Hepatocyte (in vitro differentiated cells): ENCODE measurements at regions not wholly inside any gene's neighbourhood (a gene's known extent, or its start where the extent isn't known, plus 50 kb on each side); places are given as distances from the start of the nearest gene placed in this dataset.

Experiments used
- DNase-seq: peaks from one replicate; pipeline ENCODE4 v3.0.0-alpha.2; 2016; ENCODE audit warnings: low spot score
- H2AFZ ChIP-seq: fragments of 200-600 bp; sonication (generic); 2 replicates; pipeline ENCODE4 v1.6.0; 2016; ENCODE audit warnings: antibody characterized with exemption, mild to moderate bottlenecking
- H3K27ac ChIP-seq: fragments of 200-600 bp; sonication (generic); 2 replicates; pipeline ENCODE4 v1.5.1; 2016; ENCODE audit warnings: mild to moderate bottlenecking
- H3K27me3 ChIP-seq: fragments of 200-600 bp; sonication (generic); 2 replicates; pipeline ENCODE4 v1.6.1; 2016
- H3K36me3 ChIP-seq: fragments of 200-600 bp; sonication (generic); replicated peaks from 2 replicates; pipeline ENCODE4 v1.5.1; 2016; ENCODE audit warnings: low read depth; ENCODE audit not compliant: insufficient read depth
- H3K4me1 ChIP-seq: fragments of 200-600 bp; sonication (generic); 2 replicates; pipeline ENCODE4 v1.5.1; 2016; ENCODE audit warnings: mild to moderate bottlenecking, moderate library complexity; ENCODE audit not compliant: insufficient read depth
- H3K4me2 ChIP-seq: fragments of 200-600 bp; sonication (generic); 2 replicates; pipeline ENCODE4 v1.6.0; 2016
- H3K4me3 ChIP-seq: fragments of 200-600 bp; sonication (generic); 2 replicates; pipeline ENCODE4 v1.5.1; 2016; ENCODE audit warnings: mild to moderate bottlenecking
- H3K79me2 ChIP-seq: fragments of 200-600 bp; sonication (generic); 2 replicates; pipeline ENCODE4 v1.6.0; 2017; ENCODE audit warnings: mild to moderate bottlenecking
- H3K9me2 ChIP-seq: fragments of 200-600 bp; sonication (generic); replicated peaks from 2 replicates; pipeline ENCODE4 v1.6.0; 2017; ENCODE audit warnings: mild to moderate bottlenecking; ENCODE audit not compliant: insufficient read depth
- H3K9me3 ChIP-seq: fragments of 200-600 bp; sonication (generic); 2 replicates; pipeline ENCODE4 v1.5.1; 2016; ENCODE audit warnings: low read depth, mild to moderate bottlenecking
- H4K20me1 ChIP-seq: fragments of 200-600 bp; sonication (generic); 2 replicates; pipeline ENCODE4 v1.6.0; 2016; ENCODE audit warnings: mild to moderate bottlenecking; ENCODE audit not compliant: insufficient read depth, poor library complexity, severe bottlenecking
- CTCF ChIP-seq: fragments of 200-600 bp; sonication (generic); IDR thresholded peaks from 2 replicates; pipeline ENCODE4 v1.5.1; 2016; ENCODE audit warnings: antibody characterized with exemption, mild to moderate bottlenecking; ENCODE audit not compliant: poor library complexity
- EZH2 ChIP-seq: fragments of 200-600 bp; sonication (generic); IDR thresholded peaks from 2 replicates; pipeline ENCODE4 v1.6.1; 2016; ENCODE audit warnings: antibody characterized with exemption, mild to moderate bottlenecking, borderline replicate concordance
- EZH2phosphoT487 ChIP-seq: fragments of 200-600 bp; sonication (generic); IDR thresholded peaks from one replicate; pipeline ENCODE4 v1.6.1; 2018; ENCODE audit warnings: antibody characterized with exemption, mild to moderate bottlenecking, low read depth, moderate library complexity; ENCODE audit not compliant: unreplicated experiment, severe bottlenecking
- WGBS: methylation state at CpG from one replicate; pipeline ENCODE4 v1.1.6; 2016; ENCODE audit warnings: low lambda C conversion rate; ENCODE audit errors: missing lambda C conversion rate; 5-methylcytosine and 5-hydroxymethylcytosine counted together

GRCh38 chr6:44529146-44529905 is 141.8 kb downstream of the CDC5L start:
- H3K9me3 ChIP-seq = no peaks in the 10 kb centered on the region
- DNase-seq = no peak
- 68% methylated on average over 11 of the region's 11 CpGs for WGBS
- H3K27ac ChIP-seq = no peak overlapping the region
- no peak overlapping the region for H3K4me3 ChIP-seq
- no peak overlapping the region for H3K4me2 ChIP-seq
- no peak overlapping the region for H2AFZ ChIP-seq
- no peaks in the 10 kb centered on the region for H3K27me3 ChIP-seq
- H3K79me2 ChIP-seq = no peaks in the 10 kb centered on the region
- no peaks in the 10 kb centered on the region for H3K4me1 ChIP-seq
- H4K20me1 ChIP-seq = no peaks in the 10 kb centered on the region
- TF ChIP-seq EZH2 (no peak), CTCF (no peak), EZH2phosphoT487 (no peak)
- no peaks in the 10 kb centered on the region for H3K36me3 ChIP-seq
- H3K9me2 ChIP-seq = no peaks in the 10 kb centered on the region

- Histone ChIP-seq H3K27ac (no peak overlapping the region), H3K9me3 (no peaks in the 10 kb centered on the region), H3K79me2 (no peaks in the 10 kb centered on the region), H2AFZ (no peak overlapping the region), H3K4me1 (no peaks in the 10 kb centered on the region), H3K36me3 (no peaks in the 10 kb centered on the region), H3K9me2 (no peaks in the 10 kb centered on the region), H3K27me3 (no peaks in the 10 kb centered on the region), H3K4me3 (no peak overlapping the region), H3K4me2 (no peak overlapping the region), H4K20me1 (no peaks in the 10 kb centered on the region)
- TF ChIP-seq EZH2phosphoT487 = no peak
- no peak for TF ChIP-seq CTCF
- TF ChIP-seq EZH2 = no peak
- DNase-seq = no peak
- 89% methylated on average over 8 of the region's 8 CpGs for WGBS
Measured at GRCh38 chr6:44530209-44530909, 142.9 kb downstream of the CDC5L start.

- DNase-seq = no peak
- WGBS = 98% methylated on average over 3 of the region's 3 CpGs
- H3K9me3 ChIP-seq = no peaks in the 10 kb centered on the region
- H3K36me3 ChIP-seq = no peaks in the 10 kb centered on the region
- H3K4me3 ChIP-seq = no peak overlapping the region
- H3K79me2 ChIP-seq = no peaks in the 10 kb centered on the region
- no peaks in the 10 kb centered on the region for H3K4me1 ChIP-seq
- no peak overlapping the region for H3K4me2 ChIP-seq
- no peak for TF ChIP-seq EZH2phosphoT487
- no peak for TF ChIP-seq CTCF
- no peak for TF ChIP-seq EZH2
- no peak overlapping the region for H2AFZ ChIP-seq
- H3K9me2 ChIP-seq = no peaks in the 10 kb centered on the region
- H3K27ac ChIP-seq = no peak overlapping the region
- no peaks in the 10 kb centered on the region for H4K20me1 ChIP-seq
- no peaks in the 10 kb centered on the region for H3K27me3 ChIP-seq
Measured at GRCh38 chr6:44530910-44531234, 143.4 kb downstream of the CDC5L start.
